Osteoblast (primary cell): ENCODE measurements at regions not wholly inside any gene's neighbourhood (a gene's known extent, or its start where the extent isn't known, plus 50 kb on each side); places are given as distances from the start of the nearest gene placed in this dataset.

Experiments
- DNase-seq: peaks from one replicate; pipeline ENCODE4 v3.0.0; 2011; ENCODE audit warnings: low spot score, mixed read lengths; ENCODE audit not compliant: insufficient read length; ENCODE audit errors: missing footprints
- H2AFZ ChIP-seq: 2 replicates; pipeline ENCODE4 v1.6.0; 2011; ENCODE audit warnings: mild to moderate bottlenecking, low read length
- H3K27ac ChIP-seq: 2 replicates; pipeline ENCODE4 v1.5.1; 2011; ENCODE audit warnings: mild to moderate bottlenecking, low read depth, low read length, moderate library complexity
- H3K27me3 ChIP-seq: 2 replicates; pipeline ENCODE4 v1.6.0; 2012; ENCODE audit warnings: mild to moderate bottlenecking, control low read depth, inconsistent platforms, low read length, moderate library complexity; ENCODE audit not compliant: insufficient read depth
- H3K36me3 ChIP-seq: 2 replicates; pipeline ENCODE4 v1.5.1; 2011; ENCODE audit warnings: mild to moderate bottlenecking, low read length, control low read depth, moderate library complexity; ENCODE audit not compliant: insufficient read depth
- H3K4me1 ChIP-seq: 2 replicates; pipeline ENCODE4 v1.5.1; 2011; ENCODE audit warnings: mild to moderate bottlenecking, low read length, control low read depth, moderate library complexity; ENCODE audit not compliant: insufficient read depth
- H3K4me2 ChIP-seq: 2 replicates; pipeline ENCODE4 v1.6.0; 2011; ENCODE audit warnings: mild to moderate bottlenecking, low read length; ENCODE audit not compliant: insufficient read depth
- H3K4me3 ChIP-seq: fragments of 200-600 bp; sonication (generic); 3 replicates; pipeline ENCODE4 v1.5.1; 2012; ENCODE audit warnings: mild to moderate bottlenecking, low read length, inconsistent platforms; ENCODE audit not compliant: insufficient read depth
- H3K79me2 ChIP-seq: 2 replicates; pipeline ENCODE4 v1.6.0; 2012; ENCODE audit warnings: mild to moderate bottlenecking, low read length, control low read depth, inconsistent platforms; ENCODE audit not compliant: insufficient read depth
- H3K9me3 ChIP-seq: 2 replicates; pipeline ENCODE4 v1.5.1; 2011; ENCODE audit warnings: low read depth, low read length, control low read depth
- H4K20me1 ChIP-seq: 2 replicates; pipeline ENCODE4 v1.6.0; 2012; ENCODE audit warnings: mild to moderate bottlenecking, low read length, control low read depth; ENCODE audit not compliant: insufficient read depth
- CTCF ChIP-seq: IDR thresholded peaks from 2 replicates; pipeline ENCODE4 v1.5.1; 2011; ENCODE audit warnings: mild to moderate bottlenecking, low read depth, low read length, moderate library complexity; ENCODE audit errors: extremely low read depth

DNA sequence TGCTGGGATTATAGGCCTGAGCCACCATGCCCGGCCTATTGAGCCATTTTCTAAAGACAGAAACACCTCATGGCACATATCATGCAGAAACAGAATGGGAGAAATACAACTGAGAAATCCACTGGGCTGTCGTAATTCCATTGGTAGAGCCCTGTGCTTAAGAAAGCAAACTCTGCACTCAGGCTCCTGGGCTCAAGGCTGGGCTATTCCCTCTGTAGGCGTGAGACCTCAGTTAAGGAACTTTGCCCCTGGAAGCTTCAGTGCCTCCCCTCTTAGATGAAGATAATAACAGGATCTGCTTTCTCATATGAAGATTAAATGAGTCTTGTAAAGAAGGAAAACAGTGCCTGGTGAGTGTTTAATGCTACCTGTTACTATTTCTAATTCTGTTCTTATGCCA lies 120.3 kb downstream of the PXDC1 start:
- no peak for TF ChIP-seq CTCF
- no peak overlapping the region for H3K4me3 ChIP-seq
- H2AFZ ChIP-seq, result no peak overlapping the region
- H4K20me1 ChIP-seq, result no peaks in the 10 kb centered on the region
- no peak overlapping the region for H3K4me2 ChIP-seq
- H3K27me3 ChIP-seq, result peaks cover 16% of the 10 kb centered on the region
- H3K79me2 ChIP-seq, result no peaks in the 10 kb centered on the region
- no peak for DNase-seq
- H3K9me3 ChIP-seq, result no peaks in the 10 kb centered on the region
- no peaks in the 10 kb centered on the region for H3K36me3 ChIP-seq
- no peak overlapping the region for H3K27ac ChIP-seq
- no peaks in the 10 kb centered on the region for H3K4me1 ChIP-seq

GRCh38 chr6:3630258-3630835 lies 121.2 kb downstream of the PXDC1 start:
- H3K4me3 ChIP-seq, result no peak overlapping the region
- H3K9me3 ChIP-seq, result no peaks in the 10 kb centered on the region
- DNase-seq, result no peak
- TF ChIP-seq CTCF, result no peak
- H3K27me3 ChIP-seq, result peaks cover 16% of the 10 kb centered on the region
- no peak overlapping the region for H2AFZ ChIP-seq
- no peaks in the 10 kb centered on the region for H3K4me1 ChIP-seq
- no peaks in the 10 kb centered on the region for H3K36me3 ChIP-seq
- H3K27ac ChIP-seq, result no peak overlapping the region
- H4K20me1 ChIP-seq, result no peaks in the 10 kb centered on the region
- H3K79me2 ChIP-seq, result no peaks in the 10 kb centered on the region
- H3K4me2 ChIP-seq, result no peak overlapping the region

DNA sequence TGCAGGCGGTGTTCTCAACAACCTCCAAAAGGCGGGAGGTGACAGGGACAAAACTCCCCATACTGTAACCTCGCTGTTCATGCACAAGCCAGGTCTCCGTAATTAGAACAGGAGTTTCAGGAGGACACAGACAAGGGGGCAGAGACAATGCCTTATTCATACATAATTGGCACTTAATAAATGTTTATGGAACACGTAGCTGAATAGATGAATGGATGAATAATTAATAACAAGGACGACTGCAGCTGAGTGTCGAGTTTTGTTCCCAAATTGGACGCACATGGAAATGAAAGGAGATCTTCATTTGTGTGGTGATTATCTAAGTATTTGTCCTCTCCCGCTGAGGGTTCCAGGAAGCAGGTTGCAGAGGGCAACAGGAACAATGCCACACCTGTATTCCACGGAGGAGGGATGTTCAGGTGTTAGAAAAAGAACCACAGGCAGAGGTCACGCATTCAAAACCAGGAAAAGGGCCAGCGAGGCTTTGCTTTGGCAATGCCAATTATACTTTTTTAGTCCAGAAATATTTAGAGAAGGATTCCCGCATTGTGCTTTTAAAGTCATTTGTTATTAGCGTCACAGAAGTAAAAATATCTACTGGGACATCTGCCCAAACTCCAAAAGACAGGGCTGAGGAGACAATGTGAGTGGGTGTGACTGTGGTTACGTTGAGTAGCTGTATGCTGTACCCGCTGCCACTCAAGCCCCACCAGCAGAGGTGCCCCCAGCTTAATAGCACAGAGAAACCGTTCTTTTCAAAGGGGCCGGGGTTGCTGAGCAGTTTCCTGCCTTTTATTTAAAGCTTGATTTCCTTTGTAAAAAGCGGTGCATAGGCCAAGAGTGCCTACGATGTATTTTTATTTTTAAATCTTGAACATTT lies 123.3 kb downstream of the PXDC1 start:
- Histone ChIP-seq H3K27me3 (peaks cover 21% of the 10 kb centered on the region), H3K79me2 (no peaks in the 10 kb centered on the region), H3K27ac (no peak overlapping the region), H3K36me3 (no peaks in the 10 kb centered on the region), H3K4me1 (no peaks in the 10 kb centered on the region), H3K4me2 (no peak overlapping the region), H3K4me3 (no peak overlapping the region), H3K9me3 (no peaks in the 10 kb centered on the region), H4K20me1 (no peaks in the 10 kb centered on the region), H2AFZ (no peak overlapping the region)
- TF ChIP-seq CTCF, result no peak
- DNase-seq, result no peak

- Histone ChIP-seq H3K4me1 (no peaks in the 10 kb centered on the region), H3K4me3 (no peak overlapping the region), H2AFZ (no peak overlapping the region), H3K79me2 (no peaks in the 10 kb centered on the region), H3K9me3 (no peaks in the 10 kb centered on the region), H3K27me3 (peaks cover 21% of the 10 kb centered on the region), H4K20me1 (no peaks in the 10 kb centered on the region), H3K4me2 (no peak overlapping the region), H3K36me3 (no peaks in the 10 kb centered on the region), H3K27ac (no peak overlapping the region)
- no peak for DNase-seq
- TF ChIP-seq CTCF, result no peak
Measured at GRCh38 chr6:3627501-3627900, 124.0 kb downstream of the PXDC1 start.
